LNCaP clone FGC (cell line): ENCODE measurements at regions not wholly inside any gene's neighbourhood (a gene's known extent, or its start where the extent isn't known, plus 50 kb on each side); places are given as distances from the start of the nearest gene placed in this dataset.
A peak's percentile ranks its signal among the peaks of the same experiment; 100 is the strongest.

ENCODE experiments used
- DNase-seq: peaks from one replicate; pipeline ENCODE4 v3.0.0-alpha.2; 2011; ENCODE audit warnings: low read depth
- H3K4me3 ChIP-seq: 2 replicates; pipeline ENCODE4 v1.5.1; 2011; ENCODE audit warnings: mild to moderate bottlenecking, low read depth, low read length, control low read depth
- CTCF ChIP-seq: IDR thresholded peaks from 2 replicates; pipeline ENCODE4 v1.5.1; 2012; ENCODE audit warnings: mild to moderate bottlenecking; ENCODE audit not compliant: control insufficient read depth, insufficient read depth; ENCODE audit errors: extremely low read depth

DNA sequence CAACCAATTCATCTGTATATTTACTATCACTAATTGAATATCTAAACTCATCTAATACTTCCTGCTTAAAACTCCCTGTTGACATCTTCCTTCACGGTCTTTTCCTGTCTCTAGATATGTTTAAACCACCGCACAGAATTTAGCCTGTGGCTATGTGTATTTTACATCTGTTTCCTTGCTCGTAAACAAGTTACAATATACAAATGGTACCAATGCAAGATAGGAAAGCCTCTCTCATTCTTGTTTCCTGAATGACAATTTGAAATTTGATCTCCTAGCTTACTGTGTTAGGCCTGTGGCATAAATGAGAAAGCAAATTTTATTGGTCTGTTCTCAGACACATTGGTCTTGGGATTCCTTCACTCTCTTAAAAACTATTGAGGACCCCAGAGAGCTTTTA is 89.7 kb upstream of the PCDH7 start:
- TF ChIP-seq CTCF, result no peak
- DNase-seq, result peak; percentile 14
- no peak overlapping the region for H3K4me3 ChIP-seq

DNA sequence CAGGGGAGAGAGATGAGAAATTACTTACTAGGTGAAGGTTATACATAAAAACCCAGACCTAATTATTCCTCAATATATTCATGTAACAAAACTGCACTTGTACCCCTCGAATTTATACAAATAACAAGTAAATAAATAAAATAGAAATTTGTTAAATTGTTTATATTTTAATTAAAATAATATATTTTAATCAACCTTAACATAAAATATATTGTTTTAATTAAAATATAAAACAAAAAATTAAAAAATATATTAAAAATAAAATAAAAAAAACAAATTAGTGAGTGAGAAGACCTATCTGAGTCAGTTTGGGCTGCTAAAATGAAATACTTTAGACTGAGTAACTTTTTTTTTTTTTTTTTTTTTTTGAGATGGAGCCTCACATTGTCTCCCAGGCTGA is 87.4 kb upstream of the PCDH7 start:
- no peak for TF ChIP-seq CTCF
- DNase-seq, result no peak
- no peak overlapping the region for H3K4me3 ChIP-seq

DNA sequence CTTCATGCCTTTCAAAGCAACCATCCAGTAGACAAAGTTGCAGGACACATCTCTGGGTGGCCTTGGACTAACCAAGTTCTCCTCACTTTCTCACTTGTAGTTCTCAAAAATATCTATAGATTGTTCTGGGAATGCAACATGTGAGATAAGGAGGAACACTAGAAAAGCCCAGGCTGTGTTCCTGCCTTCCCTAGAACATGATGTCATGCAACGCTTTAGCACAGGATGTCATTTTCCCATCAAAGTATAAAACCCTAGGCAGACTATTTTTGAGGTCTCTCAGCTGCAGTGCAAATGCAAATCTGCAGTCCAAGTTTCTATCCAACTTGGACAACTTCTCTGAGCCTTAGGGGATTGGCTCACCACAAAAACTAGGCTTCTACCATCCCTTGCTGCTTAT is 78.8 kb upstream of the PCDH7 start:
- DNase-seq, result no peak

DNA sequence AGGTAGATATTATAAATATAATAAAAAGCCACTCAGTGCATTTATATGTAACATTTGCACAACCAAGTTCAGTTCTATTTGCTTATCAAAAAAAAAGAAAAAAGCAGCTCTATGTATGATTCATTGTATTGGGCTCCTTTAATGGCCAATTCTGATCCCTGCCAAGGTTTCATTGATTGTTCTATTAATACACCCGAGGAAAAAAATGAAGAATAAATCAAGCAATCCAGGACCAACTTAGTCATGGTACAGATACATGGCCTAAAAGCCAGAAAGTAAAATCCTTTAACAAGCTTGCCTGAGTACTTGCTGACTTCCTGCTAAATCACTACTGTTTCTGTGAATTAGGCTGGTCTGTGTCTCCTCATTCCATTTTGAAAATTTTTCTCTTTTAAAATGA is 77.6 kb upstream of the PCDH7 start:
- H3K4me3 ChIP-seq, result no peak overlapping the region
- peak; percentile 8 for DNase-seq
- no peak for TF ChIP-seq CTCF

More for the DNA sequence above, 78.8 kb upstream of the PCDH7 start:
- H3K4me3 ChIP-seq, result no peak overlapping the region
- TF ChIP-seq CTCF, result no peak

GRCh38 chr4:30653291-30653690 is 66.9 kb upstream of the PCDH7 start:
- no peak for DNase-seq
- no peak for TF ChIP-seq CTCF
- H3K4me3 ChIP-seq, result no peak overlapping the region

GRCh38 chr4:30656828-30657227 is 63.3 kb upstream of the PCDH7 start:
- no peak for DNase-seq
- no peak for TF ChIP-seq CTCF
- H3K4me3 ChIP-seq, result no peak overlapping the region

DNA sequence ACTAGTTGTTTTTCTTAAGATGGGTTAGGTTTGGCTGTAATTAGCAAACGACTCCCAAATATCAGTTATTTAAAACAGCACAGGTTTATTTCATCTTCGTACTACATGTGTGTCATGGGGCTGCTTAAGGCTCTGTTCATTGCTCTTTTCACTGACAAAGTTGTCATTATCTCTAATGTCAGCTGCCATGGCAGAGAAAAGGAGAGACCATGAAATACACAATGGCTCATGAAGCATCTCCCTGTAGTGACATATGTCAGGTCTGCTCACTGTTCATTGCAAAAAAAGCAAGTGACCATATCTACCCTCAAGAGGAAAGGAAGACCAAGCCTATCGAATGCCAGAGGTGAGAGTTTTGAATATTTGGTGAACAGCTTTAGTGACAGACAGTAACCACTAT is 52.2 kb upstream of the PCDH7 start:
- no peak for TF ChIP-seq CTCF
- H3K4me3 ChIP-seq, result no peak overlapping the region
- DNase-seq, result no peak
